ENCODE measurements at regions not wholly inside any gene's neighbourhood (a gene's known extent, or its start where the extent isn't known, plus 50 kb on each side); places are given as distances from the start of the nearest gene placed in this dataset.
"Not testable (repeated sequence)": the region's sequence is repeated elsewhere in the genome, so short reads cannot be mapped to it uniquely, and the experiment has no call there.

GRCh38 chr10:91088300-91089140 lies 131.9 kb upstream of the PCGF5 start:
- DNase-seq (ENCODE audit: low spot score) = peak; percentile 14

DNA sequence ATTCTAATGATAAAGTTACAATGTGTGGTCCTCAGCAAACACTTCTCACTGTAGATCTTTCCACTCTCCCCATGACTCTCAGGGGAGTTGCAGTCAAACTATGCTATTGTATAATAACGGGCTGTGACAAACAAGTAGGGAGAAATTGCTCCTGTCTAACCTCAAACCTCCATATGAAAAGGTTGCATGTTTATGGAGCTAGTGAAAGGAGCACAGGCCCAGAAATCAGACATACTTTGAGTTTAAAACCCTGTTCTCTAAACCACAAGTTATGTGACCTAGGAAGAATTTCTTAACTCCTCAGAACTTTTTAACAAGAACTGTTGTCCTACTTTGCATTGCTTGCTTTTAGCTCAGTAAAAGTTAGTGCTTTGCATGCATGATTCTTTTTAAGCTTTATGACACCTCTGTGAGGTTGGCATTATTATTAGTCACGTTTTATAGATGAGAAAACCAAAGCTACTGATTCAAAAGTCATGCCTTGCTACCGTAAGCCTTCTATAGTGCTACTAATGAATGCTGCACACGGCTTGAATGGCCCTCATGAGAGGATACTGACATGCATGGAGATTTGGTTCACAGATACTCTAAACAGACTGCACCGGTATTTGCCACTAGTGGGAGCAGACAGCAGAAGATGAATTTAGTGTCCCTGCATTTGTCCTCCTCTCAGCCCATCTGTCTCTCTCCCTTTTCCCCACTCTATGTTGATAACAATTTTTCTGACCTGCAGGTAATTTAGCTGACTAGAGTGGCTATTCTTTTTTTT lies 129.5 kb upstream of the PCGF5 start:
- DNase-seq (ENCODE audit: low spot score) = peak; percentile 11

DNA sequence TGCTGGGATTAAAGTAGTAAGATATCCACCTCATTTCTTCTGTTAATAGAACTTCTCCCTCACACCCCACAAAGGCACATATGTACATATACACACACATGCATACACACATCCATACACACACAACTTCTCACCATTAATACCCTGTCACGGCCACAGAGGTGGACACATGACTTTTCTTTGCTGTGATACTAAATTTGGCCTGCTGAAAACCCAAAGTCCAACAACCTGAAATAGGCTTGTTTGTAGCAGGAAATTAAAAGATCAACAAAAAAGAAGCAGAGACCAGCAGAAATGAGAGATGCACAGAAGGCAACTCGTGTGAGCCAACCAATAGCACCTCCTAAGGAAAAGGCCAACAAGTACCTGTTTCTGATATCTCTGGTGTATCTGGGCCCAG lies 128.7 kb upstream of the PCGF5 start:
- DNase-seq (ENCODE audit: low spot score) = no peak

- no peak for DNase-seq (ENCODE audit: low spot score)
These were observed 124.2 kb upstream of the PCGF5 start for GRCh38 chr10:91096274-91096673.

DNA sequence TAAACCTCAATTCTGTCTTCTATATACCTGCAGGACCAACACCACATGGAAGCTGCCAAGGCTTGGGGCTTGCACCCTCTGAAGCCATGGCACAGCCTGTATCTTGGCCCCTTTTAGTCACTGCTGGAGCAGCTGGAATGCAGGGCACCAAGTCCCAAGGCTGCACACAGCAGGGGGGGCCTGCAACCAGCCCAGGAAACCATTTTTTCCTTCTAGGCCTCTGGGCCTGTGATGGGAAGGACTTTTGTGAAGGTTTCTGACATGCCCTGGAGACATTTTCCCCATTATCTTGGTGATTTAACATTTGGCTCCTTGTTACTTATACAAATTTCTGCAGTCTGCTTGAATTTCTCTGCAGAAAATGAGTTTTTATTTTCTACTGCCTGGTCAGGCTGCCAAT lies 123.2 kb upstream of the PCGF5 start:
- no peak for DNase-seq (ENCODE audit: low spot score)

GRCh38 chr10:91098021-91098420 lies 122.4 kb upstream of the PCGF5 start:
- DNase-seq (ENCODE audit: low spot score) = not testable (repeated sequence)

GRCh38 chr10:91103384-91104192 lies 116.9 kb upstream of the PCGF5 start:
- DNase-seq (ENCODE audit: low spot score) = peak; percentile 7

DNA sequence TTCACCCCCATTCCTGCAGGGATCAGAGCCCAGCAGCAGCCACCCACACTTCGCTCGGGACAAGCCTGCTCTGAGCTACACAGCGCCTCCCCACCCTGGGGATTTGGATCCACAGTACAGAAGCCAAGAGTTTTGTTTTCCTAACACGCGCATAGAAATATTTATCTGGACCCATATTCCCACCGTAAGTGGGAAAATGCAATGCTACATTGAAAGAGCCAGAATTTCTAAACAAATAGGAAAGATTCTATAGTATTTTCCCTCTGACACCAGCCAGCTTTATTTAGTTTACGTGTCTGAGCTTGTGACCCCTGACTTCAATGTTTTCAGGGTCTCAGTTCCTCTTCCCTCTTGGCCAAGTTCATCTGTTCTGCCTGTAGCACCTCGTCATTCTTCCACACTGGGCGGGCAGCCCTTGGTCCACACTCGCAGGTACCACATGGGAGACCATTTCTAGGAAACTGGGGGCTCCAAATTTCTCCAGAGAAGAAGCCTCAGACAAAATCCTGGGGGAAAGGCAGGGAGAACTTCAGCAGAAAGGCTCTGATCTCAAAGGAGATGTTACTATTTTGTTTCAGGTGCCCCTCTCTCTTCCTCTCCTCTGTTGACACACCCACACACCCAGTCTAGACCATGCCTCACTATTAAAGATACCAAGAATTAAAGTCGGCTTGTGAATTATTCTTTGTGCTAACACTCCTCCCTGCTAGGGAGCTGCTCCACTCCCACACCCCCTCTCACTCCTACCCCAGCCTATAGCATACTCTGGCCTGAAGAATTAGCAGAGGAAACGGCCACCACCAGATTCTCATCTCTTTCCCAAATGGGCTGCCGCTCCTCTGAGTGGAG lies 116.0 kb upstream of the PCGF5 start:
- DNase-seq (ENCODE audit: low spot score) = no peak

- no peak for DNase-seq (ENCODE audit: low spot score)
These were observed 115.2 kb upstream of the PCGF5 start for GRCh38 chr10:91105269-91105668.

DNA sequence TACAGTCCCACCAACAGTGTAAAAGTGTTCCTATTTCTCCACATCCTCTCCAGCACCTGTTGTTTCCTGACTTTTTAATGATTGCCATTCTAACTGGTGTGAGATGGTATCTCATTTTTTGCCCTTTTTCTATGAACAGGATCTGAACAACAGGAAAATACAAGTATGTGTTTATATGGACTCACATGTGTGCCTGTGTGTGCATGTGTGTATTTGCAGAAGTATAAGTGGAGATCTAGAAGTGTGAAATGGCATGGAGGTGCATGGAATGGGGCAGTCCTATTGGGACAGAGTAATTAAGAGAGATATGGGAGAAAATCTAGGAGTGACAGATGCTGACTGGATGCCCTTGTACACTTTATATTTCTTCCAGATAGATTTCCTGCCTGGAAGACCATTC lies 111.6 kb upstream of the PCGF5 start:
- DNase-seq (ENCODE audit: low spot score) = no peak

DNA sequence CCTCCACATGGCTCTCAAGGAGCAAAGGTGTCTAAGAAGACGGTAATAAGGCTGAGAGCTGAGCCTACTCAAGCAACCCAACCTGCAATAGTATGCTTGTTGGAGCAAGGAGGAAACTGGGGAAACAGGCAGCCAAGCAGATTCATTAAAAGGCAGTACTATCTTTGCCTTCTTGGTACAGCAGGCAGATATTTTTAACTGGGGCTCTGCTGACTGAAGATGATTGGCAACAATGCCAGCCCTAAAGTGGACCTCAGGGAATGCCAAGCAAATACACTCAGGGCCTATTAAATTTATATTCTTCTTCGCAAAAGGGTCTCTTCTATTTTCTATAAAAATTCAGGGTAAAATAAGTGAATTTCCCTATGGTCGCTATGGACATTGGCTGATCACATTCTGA lies 109.4 kb upstream of the PCGF5 start:
- DNase-seq (ENCODE audit: low spot score) = no peak

- DNase-seq (ENCODE audit: low spot score) = no peak
These were observed 104.7 kb upstream of the PCGF5 start for GRCh38 chr10:91115618-91116390.

- no peak for DNase-seq (ENCODE audit: low spot score)
These were observed 103.0 kb upstream of the PCGF5 start for GRCh38 chr10:91117505-91117904.

GRCh38 chr10:91120348-91120747 lies 100.1 kb upstream of the PCGF5 start:
- no peak for DNase-seq (ENCODE audit: low spot score)

- no peak for DNase-seq (ENCODE audit: low spot score)
These were observed 97.2 kb upstream of the PCGF5 start for GRCh38 chr10:91123261-91123660.

GRCh38 chr10:91124016-91124415 lies 96.4 kb upstream of the PCGF5 start:
- no peak for DNase-seq (ENCODE audit: low spot score)

- no peak for DNase-seq (ENCODE audit: low spot score)
These were observed 94.0 kb upstream of the PCGF5 start for GRCh38 chr10:91126471-91126870.

- no peak for DNase-seq (ENCODE audit: low spot score)
These were observed 93.0 kb upstream of the PCGF5 start for GRCh38 chr10:91127341-91128082.

- no peak for DNase-seq (ENCODE audit: low spot score)
These were observed 85.3 kb upstream of the PCGF5 start for GRCh38 chr10:91135113-91135512.

All from umbilical cord (tissue), 1 donor.